ENCODE measurements at regions not wholly inside any gene's neighbourhood (a gene's known extent, or its start where the extent isn't known, plus 50 kb on each side); places are given as distances from the start of the nearest gene placed in this dataset.
"Not testable (repeated sequence)": the region's sequence is repeated elsewhere in the genome, so short reads cannot be mapped to it uniquely, and the experiment has no call there.

- H2AFZ ChIP-seq (ENCODE audit: low read length, unreplicated experiment): no peak overlapping the region
- no peak overlapping the region for H3K27ac ChIP-seq (ENCODE audit: low read depth, low read length)
- H3K27me3 ChIP-seq (ENCODE audit: insufficient read depth, low read length): no peaks in the 10 kb centered on the region
- H3K79me2 ChIP-seq (ENCODE audit: control insufficient read depth, insufficient read depth, low read length, unreplicated experiment): no peaks in the 10 kb centered on the region
- H3K4me1 ChIP-seq (ENCODE audit: control insufficient read depth, insufficient read depth, low read length, unreplicated experiment): peaks cover 13% of the 10 kb centered on the region
- no peak overlapping the region for H3K4me3 ChIP-seq (ENCODE audit: low read depth, low read length)
- H3K36me3 ChIP-seq (ENCODE audit: insufficient read depth, low read length): no peaks in the 10 kb centered on the region
Observed at GRCh38 chr12:25319233-25319984, 68.7 kb upstream of the KRAS start.

GRCh38 chr12:25317553-25317952, 66.8 kb upstream of the KRAS start:
- Histone ChIP-seq H3K36me3 (ENCODE audit: insufficient read depth, low read length) (no peaks in the 10 kb centered on the region), H3K4me3 (ENCODE audit: low read depth, low read length) (no peak overlapping the region), H2AFZ (ENCODE audit: low read length, unreplicated experiment) (no peak overlapping the region), H3K27me3 (ENCODE audit: insufficient read depth, low read length) (no peaks in the 10 kb centered on the region), H3K27ac (ENCODE audit: low read depth, low read length) (no peak overlapping the region), H3K79me2 (ENCODE audit: control insufficient read depth, insufficient read depth, low read length, unreplicated experiment) (no peaks in the 10 kb centered on the region), H3K4me1 (ENCODE audit: control insufficient read depth, insufficient read depth, low read length, unreplicated experiment) (peaks cover 11% of the 10 kb centered on the region)

DNA sequence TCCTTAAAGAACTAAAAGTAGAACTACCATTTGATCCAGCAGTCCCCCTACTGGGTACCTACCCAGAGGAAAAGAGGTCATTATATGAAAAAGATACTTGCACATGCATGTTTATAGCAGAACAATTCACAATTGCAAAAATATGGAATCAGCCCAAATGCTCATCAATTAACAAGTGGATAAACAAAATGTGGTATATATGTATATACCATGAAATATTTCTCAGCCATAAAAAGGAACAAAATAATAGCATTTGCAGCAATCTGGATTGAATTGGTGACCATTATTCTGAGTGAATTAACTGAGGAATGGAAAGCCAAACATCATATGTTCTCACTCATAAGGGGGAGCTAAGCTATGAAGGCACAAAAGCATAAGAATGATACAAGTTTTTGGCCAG, 64.7 kb upstream of the KRAS start:
- no peaks in the 10 kb centered on the region for H3K27me3 ChIP-seq (ENCODE audit: insufficient read depth, low read length)
- no peaks in the 10 kb centered on the region for H3K79me2 ChIP-seq (ENCODE audit: control insufficient read depth, insufficient read depth, low read length, unreplicated experiment)
- H2AFZ ChIP-seq (ENCODE audit: low read length, unreplicated experiment): no peak overlapping the region
- peaks cover 9% of the 10 kb centered on the region for H3K4me1 ChIP-seq (ENCODE audit: control insufficient read depth, insufficient read depth, low read length, unreplicated experiment)
- H3K4me3 ChIP-seq (ENCODE audit: low read depth, low read length): no peak overlapping the region
- H3K27ac ChIP-seq (ENCODE audit: low read depth, low read length): no peak overlapping the region
- H3K36me3 ChIP-seq (ENCODE audit: insufficient read depth, low read length): no peaks in the 10 kb centered on the region

DNA sequence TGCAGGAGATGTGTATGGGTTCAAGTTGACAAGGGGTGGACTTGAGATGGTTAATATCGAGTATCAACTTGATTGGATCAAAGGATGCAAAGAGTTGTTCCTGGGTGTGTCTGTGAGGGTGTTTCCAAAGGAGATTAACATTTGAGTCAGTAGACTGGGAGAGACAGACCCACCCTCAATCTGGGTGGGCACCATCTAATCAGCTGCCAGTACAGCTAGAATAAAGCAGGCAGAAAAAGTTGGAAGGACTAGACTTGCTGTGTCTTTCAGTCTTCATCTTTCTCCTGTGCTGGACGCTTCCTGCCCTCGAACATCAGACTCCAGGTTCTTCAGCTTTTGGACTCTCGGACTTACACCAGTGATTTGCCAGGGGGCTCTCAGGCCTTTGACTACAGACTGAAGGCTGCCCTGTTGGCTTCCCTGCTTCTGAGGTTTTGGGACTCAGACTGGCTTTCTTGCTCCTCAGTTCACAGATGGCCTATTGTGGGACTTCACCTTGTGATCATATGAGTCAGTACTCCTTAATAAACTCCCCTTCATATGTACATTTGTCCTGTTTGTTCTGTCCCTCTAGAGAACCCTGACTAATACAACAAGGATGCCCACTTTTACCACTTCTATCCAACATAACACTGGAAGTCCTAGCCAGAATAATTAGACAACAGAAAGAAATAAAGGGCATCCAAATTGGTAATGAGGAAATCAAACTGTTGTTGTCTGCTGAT, 62.7 kb upstream of the KRAS start:
- not testable (repeated sequence) for H3K4me3 ChIP-seq (ENCODE audit: low read depth, low read length); H3K27me3 ChIP-seq (ENCODE audit: insufficient read depth, low read length); H3K79me2 ChIP-seq (ENCODE audit: control insufficient read depth, insufficient read depth, low read length, unreplicated experiment); H3K27ac ChIP-seq (ENCODE audit: low read depth, low read length); H3K4me1 ChIP-seq (ENCODE audit: control insufficient read depth, insufficient read depth, low read length, unreplicated experiment); H3K36me3 ChIP-seq (ENCODE audit: insufficient read depth, low read length); H2AFZ ChIP-seq (ENCODE audit: low read length, unreplicated experiment)

- no peak overlapping the region for H2AFZ ChIP-seq (ENCODE audit: low read length, unreplicated experiment)
- no peaks in the 10 kb centered on the region for H3K79me2 ChIP-seq (ENCODE audit: control insufficient read depth, insufficient read depth, low read length, unreplicated experiment)
- no peak overlapping the region for H3K4me3 ChIP-seq (ENCODE audit: low read depth, low read length)
- H3K27me3 ChIP-seq (ENCODE audit: insufficient read depth, low read length): peaks cover 8% of the 10 kb centered on the region; the same call in 1 of the 2 replicates
- H3K4me1 ChIP-seq (ENCODE audit: control insufficient read depth, insufficient read depth, low read length, unreplicated experiment): peaks cover 9% of the 10 kb centered on the region
- H3K36me3 ChIP-seq (ENCODE audit: insufficient read depth, low read length): no peaks in the 10 kb centered on the region
- H3K27ac ChIP-seq (ENCODE audit: low read depth, low read length): no peak overlapping the region
Observed at GRCh38 chr12:25311506-25311905, 60.8 kb upstream of the KRAS start.

DNA sequence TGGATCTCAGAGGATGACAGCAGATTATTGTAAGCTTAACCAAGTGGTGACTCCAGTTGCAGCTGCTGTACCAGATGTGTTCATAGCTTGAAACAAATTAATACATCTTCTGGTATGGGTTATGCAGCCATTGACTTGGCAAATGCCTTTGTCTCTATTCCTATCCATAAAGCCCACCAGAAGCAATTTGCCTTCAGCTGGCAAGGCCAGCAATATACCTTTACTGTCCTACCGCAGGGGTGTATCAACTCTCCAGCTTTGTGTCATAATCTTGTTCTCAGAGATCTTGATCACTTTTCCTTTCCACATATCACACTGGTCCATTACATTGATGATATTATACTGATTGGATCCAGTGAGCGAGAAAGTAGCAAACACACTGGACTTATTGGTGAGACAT, 59.3 kb upstream of the KRAS start:
- not testable (repeated sequence) for H3K79me2 ChIP-seq (ENCODE audit: control insufficient read depth, insufficient read depth, low read length, unreplicated experiment); H3K36me3 ChIP-seq (ENCODE audit: insufficient read depth, low read length); H3K27ac ChIP-seq (ENCODE audit: low read depth, low read length); H3K4me1 ChIP-seq (ENCODE audit: control insufficient read depth, insufficient read depth, low read length, unreplicated experiment); H2AFZ ChIP-seq (ENCODE audit: low read length, unreplicated experiment); H3K4me3 ChIP-seq (ENCODE audit: low read depth, low read length)
- H3K27me3 ChIP-seq (ENCODE audit: insufficient read depth, low read length): peaks cover 17% of the 10 kb centered on the region

DNA sequence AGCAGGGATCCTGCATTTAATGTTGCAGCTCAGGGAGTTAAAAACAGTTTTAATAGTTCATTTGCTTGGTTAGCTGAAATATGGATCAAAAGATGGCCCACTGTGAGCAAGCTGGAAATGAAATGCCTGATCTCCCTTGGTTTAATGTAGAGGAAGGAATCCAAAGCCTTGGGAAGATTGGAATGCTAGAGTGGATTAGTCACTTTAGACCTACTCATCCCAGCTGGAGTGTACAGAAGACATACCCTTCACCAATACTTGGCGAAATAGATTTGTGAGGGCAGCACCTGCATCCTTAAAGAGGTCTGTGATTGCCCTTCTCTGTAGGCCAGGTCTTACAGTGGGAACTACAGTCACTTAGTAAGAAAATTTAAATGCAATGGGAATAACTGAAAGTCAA, 58.0 kb upstream of the KRAS start:
- Histone ChIP-seq H3K4me1 (ENCODE audit: control insufficient read depth, insufficient read depth, low read length, unreplicated experiment) (peaks cover 7% of the 10 kb centered on the region), H3K27ac (ENCODE audit: low read depth, low read length) (no peak overlapping the region), H2AFZ (ENCODE audit: low read length, unreplicated experiment) (no peak overlapping the region), H3K27me3 (ENCODE audit: insufficient read depth, low read length) (peaks cover 28% of the 10 kb centered on the region), H3K36me3 (ENCODE audit: insufficient read depth, low read length) (no peaks in the 10 kb centered on the region), H3K79me2 (ENCODE audit: control insufficient read depth, insufficient read depth, low read length, unreplicated experiment) (no peaks in the 10 kb centered on the region), H3K4me3 (ENCODE audit: low read depth, low read length) (no peak overlapping the region)

GRCh38 chr12:25307818-25308217, 57.1 kb upstream of the KRAS start:
- H3K79me2 ChIP-seq (ENCODE audit: control insufficient read depth, insufficient read depth, low read length, unreplicated experiment): no peaks in the 10 kb centered on the region
- H3K4me1 ChIP-seq (ENCODE audit: control insufficient read depth, insufficient read depth, low read length, unreplicated experiment): no peaks in the 10 kb centered on the region
- no peaks in the 10 kb centered on the region for H3K36me3 ChIP-seq (ENCODE audit: insufficient read depth, low read length)
- no peak overlapping the region for H3K4me3 ChIP-seq (ENCODE audit: low read depth, low read length)
- H3K27ac ChIP-seq (ENCODE audit: low read depth, low read length): no peak overlapping the region
- H3K27me3 ChIP-seq (ENCODE audit: insufficient read depth, low read length): peaks cover 31% of the 10 kb centered on the region
- H2AFZ ChIP-seq (ENCODE audit: low read length, unreplicated experiment): no peak overlapping the region

DNA sequence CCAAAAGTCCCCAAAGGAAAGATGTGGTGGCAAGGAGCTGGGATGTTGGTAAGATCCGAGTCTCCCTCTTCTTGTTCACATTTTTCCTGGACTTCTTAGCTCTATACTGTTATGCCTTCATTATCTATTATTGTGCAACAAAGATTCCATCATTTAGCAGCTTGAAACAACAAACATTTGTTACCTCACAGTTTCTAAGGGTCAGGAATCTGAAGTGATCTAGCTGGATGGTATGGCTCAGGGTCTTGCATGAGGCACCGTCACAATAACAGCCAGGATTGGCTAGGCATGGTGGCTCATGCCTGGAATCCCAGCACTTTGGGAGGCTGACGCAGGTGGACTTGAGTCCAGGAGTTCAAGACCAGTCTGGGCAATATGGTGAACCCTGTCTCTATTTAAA, 51.1 kb upstream of the KRAS start:
- Histone ChIP-seq H3K4me3 (ENCODE audit: low read depth, low read length) (no peak overlapping the region), H3K79me2 (ENCODE audit: control insufficient read depth, insufficient read depth, low read length, unreplicated experiment) (no peaks in the 10 kb centered on the region), H2AFZ (ENCODE audit: low read length, unreplicated experiment) (no peak overlapping the region), H3K27me3 (ENCODE audit: insufficient read depth, low read length) (peaks cover 26% of the 10 kb centered on the region), H3K4me1 (ENCODE audit: control insufficient read depth, insufficient read depth, low read length, unreplicated experiment) (no peaks in the 10 kb centered on the region), H3K36me3 (ENCODE audit: insufficient read depth, low read length) (no peaks in the 10 kb centered on the region), H3K27ac (ENCODE audit: low read depth, low read length) (no peak overlapping the region)

Data from ACC112 (cell line).